A673 (cell line): ENCODE measurements at regions not wholly inside any gene's neighbourhood (a gene's known extent, or its start where the extent isn't known, plus 50 kb on each side); places are given as distances from the start of the nearest gene placed in this dataset.

Experiments used
- BruUV-seq: library from RNA; stranded (reverse); fragments of 400-500 nt; replicated peaks from 2 replicates; lab custom pipeline; 2021; lab: Mats Ljungman, UMichigan
- CTCF ChIA-PET: fragments of 300-600 bp; sonication (Branson Sonifier 250); formaldehyde crosslinking; loops from one replicate; lab custom pipeline; 2022; ENCODE audit warnings: antibody characterized with exemption; lab: Charles Lee
- POLR2A ChIA-PET: fragments of 300-600 bp; sonication (Branson Sonifier 250); formaldehyde crosslinking; loops from one replicate; lab custom pipeline; 2022; ENCODE audit warnings: antibody characterized with exemption; ENCODE audit not compliant: low non-redundant PET; lab: Charles Lee
- DNase-seq: peaks from one replicate; pipeline ENCODE4 v3.0.0-alpha.2; 2015; ENCODE audit warnings: low spot score
- H3K27ac ChIP-seq: fragments of 200-600 bp; sonication (generic); 2 replicates; pipeline ENCODE4 v1.5.1; 2016; ENCODE audit warnings: mixed run types, low read depth, mild to moderate bottlenecking, mixed read lengths, antibody characterized with exemption, low read length; ENCODE audit not compliant: poor library complexity, severe bottlenecking
- H3K27me3 ChIP-seq: fragments of 200-600 bp; sonication (generic); replicated peaks from 2 replicates; pipeline ENCODE4 v1.6.1; 2017; ENCODE audit warnings: mixed run types, low read depth, mild to moderate bottlenecking, mixed read lengths, antibody characterized with exemption, low read length; ENCODE audit not compliant: insufficient read depth, poor library complexity
- H3K36me3 ChIP-seq: fragments of 200-600 bp; sonication (generic); 2 replicates; pipeline ENCODE4 v1.6.1; 2016; ENCODE audit warnings: mixed run types, mild to moderate bottlenecking, mixed read lengths, antibody characterized with exemption, low read length; ENCODE audit not compliant: insufficient read depth, poor library complexity, severe bottlenecking
- H3K4me1 ChIP-seq: fragments of 200-600 bp; sonication (generic); 2 replicates; pipeline ENCODE4 v1.6.1; 2017; ENCODE audit warnings: mixed run types, mild to moderate bottlenecking, mixed read lengths, antibody characterized with exemption, low read length; ENCODE audit not compliant: insufficient read depth, poor library complexity, severe bottlenecking
- H3K4me3 ChIP-seq: fragments of 200-600 bp; sonication (generic); 2 replicates; pipeline ENCODE4 v1.5.1; 2016; ENCODE audit warnings: low read depth, mixed run types, mild to moderate bottlenecking, mixed read lengths, low read length; ENCODE audit not compliant: poor library complexity, severe bottlenecking
- H3K9me3 ChIP-seq: fragments of 200-600 bp; sonication (generic); 2 replicates; pipeline ENCODE4 v1.6.1; 2016; ENCODE audit warnings: mixed run types, low read depth, mild to moderate bottlenecking, mixed read lengths, antibody characterized with exemption, low read length; ENCODE audit not compliant: poor library complexity, severe bottlenecking
- EZH2 ChIP-seq: fragments of 200-600 bp; sonication (generic); IDR thresholded peaks from 2 replicates; pipeline ENCODE4 v1.6.1; 2017; ENCODE audit warnings: borderline replicate concordance, low read depth, mild to moderate bottlenecking, mixed read lengths, antibody characterized with exemption, low read length; ENCODE audit not compliant: poor library complexity, severe bottlenecking
- intact Hi-C: fragments of 100-400 bp; cut with micrococcal nuclease; formaldehyde crosslinking; loops from one replicate; pipeline ENCODE4 v1.10.0; 2022; ENCODE audit not compliant: unreplicated experiment
- TF ChIP-seq, protein P1 (sequence below): fragments of 300-800, 200-600 bp; sonication (generic); conservative IDR thresholded peaks from 2 replicates; pipeline ENCODE4 v1.5.1; 2017; ENCODE audit warnings: low read depth, mild to moderate bottlenecking, antibody characterized with exemption, low read length, moderate library complexity, mixed read lengths

DNA sequence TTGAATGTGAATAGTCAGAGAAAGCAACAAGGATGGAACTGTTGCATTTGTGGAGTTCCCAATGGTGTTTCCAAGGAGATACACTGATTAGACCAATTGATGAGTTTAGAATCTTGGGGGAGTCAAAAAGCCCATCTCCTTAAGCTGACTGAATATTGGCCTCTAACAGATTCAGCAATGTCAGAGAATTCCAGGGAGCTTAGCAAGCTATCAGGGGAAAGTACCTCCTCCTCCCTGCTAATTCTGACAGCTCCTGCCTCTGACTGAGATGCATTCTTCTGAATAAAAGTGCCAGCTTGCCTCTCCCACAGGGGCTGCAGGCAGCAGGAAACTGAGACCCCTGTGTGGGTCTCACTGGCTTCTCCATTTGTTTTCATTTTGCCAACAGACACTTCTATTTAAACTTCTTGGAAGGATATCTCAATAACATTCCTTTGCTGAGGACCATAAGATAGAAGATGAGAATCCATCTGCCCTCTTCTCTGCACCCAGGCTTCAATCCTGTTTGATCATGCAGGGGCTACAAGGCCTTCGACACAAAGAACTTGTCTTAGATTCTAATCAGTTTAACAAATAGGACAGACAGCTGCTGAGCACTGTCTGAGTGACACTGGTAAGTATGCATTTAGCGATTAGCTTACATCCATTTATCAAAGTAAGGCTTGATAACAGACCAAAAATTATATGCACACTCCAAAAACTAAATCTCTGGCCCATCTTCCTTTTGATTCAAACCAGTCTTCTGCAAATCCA lies 1080.8 kb downstream of the TUSC7 start:
- Histone ChIP-seq H3K27me3 (no peaks in the 10 kb centered on the region), H3K4me3 (no peak overlapping the region), H3K36me3 (no peaks in the 10 kb centered on the region), H3K4me1 (no peaks in the 10 kb centered on the region), H3K27ac (no peak overlapping the region), H3K9me3 (no peaks in the 10 kb centered on the region)
- POLR2A ChIA-PET: no interaction called here
- no peak for DNase-seq
- CTCF ChIA-PET: no interaction called here
- BruUV-seq: no TSS peak
- intact Hi-C loops: no loop called here
- no peak for TF ChIP-seq EZH2
- TF ChIP-seq, protein P1, sequence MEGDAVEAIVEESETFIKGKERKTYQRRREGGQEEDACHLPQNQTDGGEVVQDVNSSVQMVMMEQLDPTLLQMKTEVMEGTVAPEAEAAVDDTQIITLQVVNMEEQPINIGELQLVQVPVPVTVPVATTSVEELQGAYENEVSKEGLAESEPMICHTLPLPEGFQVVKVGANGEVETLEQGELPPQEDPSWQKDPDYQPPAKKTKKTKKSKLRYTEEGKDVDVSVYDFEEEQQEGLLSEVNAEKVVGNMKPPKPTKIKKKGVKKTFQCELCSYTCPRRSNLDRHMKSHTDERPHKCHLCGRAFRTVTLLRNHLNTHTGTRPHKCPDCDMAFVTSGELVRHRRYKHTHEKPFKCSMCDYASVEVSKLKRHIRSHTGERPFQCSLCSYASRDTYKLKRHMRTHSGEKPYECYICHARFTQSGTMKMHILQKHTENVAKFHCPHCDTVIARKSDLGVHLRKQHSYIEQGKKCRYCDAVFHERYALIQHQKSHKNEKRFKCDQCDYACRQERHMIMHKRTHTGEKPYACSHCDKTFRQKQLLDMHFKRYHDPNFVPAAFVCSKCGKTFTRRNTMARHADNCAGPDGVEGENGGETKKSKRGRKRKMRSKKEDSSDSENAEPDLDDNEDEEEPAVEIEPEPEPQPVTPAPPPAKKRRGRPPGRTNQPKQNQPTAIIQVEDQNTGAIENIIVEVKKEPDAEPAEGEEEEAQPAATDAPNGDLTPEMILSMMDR: no peak

DNA sequence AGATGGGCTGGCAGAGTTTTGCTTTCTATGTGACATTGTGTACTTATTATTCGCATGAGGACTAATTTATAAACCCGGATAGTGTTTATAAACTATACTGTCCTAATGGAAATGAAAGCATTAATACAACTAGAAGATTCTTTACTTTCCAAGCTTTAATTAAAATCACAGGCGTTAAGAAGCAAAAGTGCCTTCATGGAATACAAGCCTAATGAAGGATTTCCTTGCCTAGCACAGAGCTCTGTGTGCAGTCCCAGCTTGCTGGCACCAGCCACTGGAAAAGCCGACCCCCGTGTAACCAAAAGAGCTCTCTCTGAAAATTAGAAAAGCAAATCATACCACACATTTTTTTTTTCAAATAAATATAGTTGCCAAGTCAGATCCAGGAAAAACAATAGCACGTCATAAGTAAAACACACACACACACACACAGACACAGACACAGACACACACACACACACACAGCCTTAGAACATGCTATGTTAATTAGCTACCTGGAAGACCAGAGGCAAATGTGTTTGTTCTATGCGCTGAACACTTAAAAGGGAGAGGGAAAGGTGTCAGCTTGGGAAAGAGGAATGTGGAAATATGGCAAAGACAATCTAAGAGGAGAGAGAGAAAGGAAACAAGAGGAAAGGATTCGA lies 1084.2 kb downstream of the TUSC7 start:
- no peak for DNase-seq
- no peaks in the 10 kb centered on the region for H3K9me3 ChIP-seq
- ChIA-PET POLR2A (no interaction called here), CTCF (interaction anchor here (0.7 kb wide), 1 partner anchor 532 kb away, joined by 9 read pairs; no protein-coding TSS in a partner anchor)
- no peaks in the 10 kb centered on the region for H3K27me3 ChIP-seq
- H3K4me3 ChIP-seq: no peak overlapping the region
- intact Hi-C loops: no loop called here
- no peaks in the 10 kb centered on the region for H3K4me1 ChIP-seq
- no peak for TF ChIP-seq EZH2
- TF ChIP-seq, protein P1: no peak
- no peak overlapping the region for H3K27ac ChIP-seq
- BruUV-seq: no TSS peak
- no peaks in the 10 kb centered on the region for H3K36me3 ChIP-seq

DNA sequence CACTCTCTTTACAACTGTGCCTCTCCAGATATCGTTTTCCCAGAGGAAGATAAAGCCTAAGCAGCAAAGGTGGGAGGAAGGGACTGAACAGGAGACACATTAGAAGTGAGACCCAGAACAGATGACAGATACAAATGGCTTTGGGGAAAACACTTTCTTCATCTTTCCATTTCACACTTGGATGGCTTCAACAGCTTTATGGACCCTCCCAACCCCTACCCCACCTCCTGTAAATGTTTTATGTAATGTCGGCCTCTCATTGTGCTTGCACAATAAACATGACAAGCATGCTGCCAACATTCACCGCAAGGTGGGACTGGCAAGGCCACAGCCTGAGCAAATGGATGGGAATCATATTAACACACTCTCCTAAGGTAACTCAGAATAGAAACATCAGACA lies 1088.6 kb downstream of the TUSC7 start:
- CTCF ChIA-PET: no interaction called here

More for the DNA sequence above, 1088.6 kb downstream of the TUSC7 start:
- no peak for DNase-seq
- intact Hi-C loops: no loop called here
- TF ChIP-seq, protein P1: no peak
- TF ChIP-seq EZH2: no peak
- no peaks in the 10 kb centered on the region for H3K4me1 ChIP-seq
- no peaks in the 10 kb centered on the region for H3K9me3 ChIP-seq
- no peaks in the 10 kb centered on the region for H3K27me3 ChIP-seq
- H3K27ac ChIP-seq: no peak overlapping the region
- no peak overlapping the region for H3K4me3 ChIP-seq
- POLR2A ChIA-PET: no interaction called here
- no TSS peak for BruUV-seq
- H3K36me3 ChIP-seq: no peaks in the 10 kb centered on the region
